ENCODE measurements at regions not wholly inside any gene's neighbourhood (a gene's known extent, or its start where the extent isn't known, plus 50 kb on each side); places are given as distances from the start of the nearest gene placed in this dataset.

GRCh38 chr10:30216821-30217220 is 132.3 kb downstream of the MTPAP start:
- TF ChIP-seq GATA3 (IDR thresholded peaks at IDR 0.05; ENCODE audit: borderline replicate concordance) (no peak), CHD2 (IDR thresholded peaks at IDR 0.05; ENCODE audit: low read length, partially characterized antibody) (no peak), FOXS1 (CRISPR knock-in tag; IDR thresholded peaks at IDR 0.05) (no peak), RCOR1 (IDR thresholded peaks at IDR 0.05; ENCODE audit: low read depth, low read length) (no peak), HEYL (CRISPR knock-in tag; IDR thresholded peaks at IDR 0.05) (no peak), EP300 (IDR thresholded peaks at IDR 0.05) (no peak), HOXA7 (CRISPR knock-in tag; IDR thresholded peaks at IDR 0.05) (no peak), HES2 (IDR thresholded peaks at IDR 0.05) (no peak), POLR2AphosphoS2 (conservative IDR thresholded peaks at IDR 0.05; ENCODE audit: low read length) (no peak), EHMT2 (IDR thresholded peaks at IDR 0.05; ENCODE audit: low read depth) (no peak), KDM5A (IDR thresholded peaks at IDR 0.05) (no peak), USF2 (IDR thresholded peaks at IDR 0.05) (no peak), E2F6 (IDR thresholded peaks at IDR 0.05; ENCODE audit: borderline replicate concordance, low read depth) (no peak)
- H3K4me3 ChIP-seq: no peak overlapping the region
- ChIA-PET POLR2A (no interaction called here), CTCF (no interaction called here)
- FAIRE-seq: no peak
- no peaks in the 10 kb centered on the region for H3K4me1 ChIP-seq
- DNase-seq (ENCODE audit: low read depth in 1 of 2, low spot score in 1 of 2): no peak
- 82% methylated on average over 4 of the region's 4 CpGs for WGBS (ENCODE audit: missing lambda C conversion rate)
- H3K4me2 ChIP-seq: no peak overlapping the region
- ATAC-seq: no peak
- H3K27ac ChIP-seq: no peak overlapping the region
- H3K9me3 ChIP-seq: no peaks in the 10 kb centered on the region; the same call in 2 of the 3 replicates

GRCh38 chr10:30215623-30216022 is 133.5 kb downstream of the MTPAP start:
- WGBS (ENCODE audit: missing lambda C conversion rate): 80% methylated on average over 8 of the region's 8 CpGs
- POLR2A ChIA-PET: no interaction called here
- Histone ChIP-seq H3K4me2 (no peak overlapping the region), H3K27ac (no peak overlapping the region), H3K4me1 (no peaks in the 10 kb centered on the region), H3K4me3 (no peak overlapping the region), H3K9me3 (no peaks in the 10 kb centered on the region; the same call in 2 of the 3 replicates)
- CTCF ChIA-PET: interaction anchor here (0.9 kb wide), 1 partner anchor 10 kb away, joined by 4 read pairs; no protein-coding TSS in a partner anchor
- no peak for ATAC-seq
- TF ChIP-seq MAX (IDR thresholded peaks at IDR 0.05): no peak
- no peak for TF ChIP-seq POLR2AphosphoS2 (conservative IDR thresholded peaks at IDR 0.05; ENCODE audit: low read length)
- TF ChIP-seq RAD21 (conservative IDR thresholded peaks at IDR 0.05 in 1 of 2, IDR thresholded peaks at IDR 0.05 in 1 of 2): no peak
- TF ChIP-seq RCOR1 (IDR thresholded peaks at IDR 0.05; ENCODE audit: low read depth, low read length): no peak
- TF ChIP-seq CTCF (IDR thresholded peaks at IDR 0.05): no peak
- TF ChIP-seq FOXS1 (CRISPR knock-in tag; IDR thresholded peaks at IDR 0.05): no peak
- TF ChIP-seq GATA3 (IDR thresholded peaks at IDR 0.05; ENCODE audit: borderline replicate concordance): no peak
- no peak for TF ChIP-seq HOXB5 (CRISPR knock-in tag; IDR thresholded peaks at IDR 0.05)
- TF ChIP-seq BCL3 (IDR thresholded peaks at IDR 0.05): no peak
- no peak for TF ChIP-seq ZSCAN20 (CRISPR knock-in tag; IDR thresholded peaks at IDR 0.05)
- TF ChIP-seq SMC3 (IDR thresholded peaks at IDR 0.05): no peak
- no peak for TF ChIP-seq CEBPB (IDR thresholded peaks at IDR 0.05)
- TF ChIP-seq HOXB13 (CRISPR knock-in tag; IDR thresholded peaks at IDR 0.05; ENCODE audit: low read depth): no peak
- TF ChIP-seq HMGXB4 (CRISPR knock-in tag; IDR thresholded peaks at IDR 0.05; ENCODE audit: borderline replicate concordance): no peak
- no peak for FAIRE-seq
- DNase-seq (ENCODE audit: low read depth in 1 of 2, low spot score in 1 of 2): no peak
